Panc1 (cell line): ENCODE measurements at regions not wholly inside any gene's neighbourhood (a gene's known extent, or its start where the extent isn't known, plus 50 kb on each side); places are given as distances from the start of the nearest gene placed in this dataset.

ENCODE experiments used
- ATAC-seq: fragments of 200-7000 bp; cut with Tn5 transposase; 2 replicates; pipeline ENCODE4 v1.9.1; 2020; ENCODE audit warnings: mild to moderate bottlenecking, moderate library complexity
- BruUV-seq: library from RNA; stranded (reverse); fragments of 400-500 nt; replicated peaks from 2 replicates; lab custom pipeline; 2021; lab: Mats Ljungman, UMichigan
- CTCF ChIA-PET: fragments of 300-600 bp; sonication (Branson Sonifier 250); formaldehyde crosslinking; loops from one replicate; lab custom pipeline; 2022; ENCODE audit warnings: antibody characterized with exemption; lab: Charles Lee
- POLR2A ChIA-PET: fragments of 300-600 bp; sonication (Branson Sonifier 250); formaldehyde crosslinking; loops from one replicate; lab custom pipeline; 2022; ENCODE audit warnings: antibody characterized with exemption; lab: Charles Lee
- DNase-seq: peaks from one replicate; pipeline ENCODE4 v3.0.0-alpha.2; 2010; ENCODE audit warnings: low read depth, low spot score
- H3K27ac ChIP-seq: 2 replicates; pipeline ENCODE4 v1.5.1; 2011; ENCODE audit warnings: mild to moderate bottlenecking, low read length, inconsistent platforms
- H3K27me3 ChIP-seq: fragments of 200-500 bp; sonication (Bioruptor generic); 2 replicates; pipeline ENCODE4 v1.6.0; 2014; ENCODE audit warnings: low read length, inconsistent platforms; ENCODE audit not compliant: control insufficient read depth, insufficient read depth
- H3K36me3 ChIP-seq: fragments of 200-500 bp; sonication (Bioruptor generic); 2 replicates; pipeline ENCODE4 v1.5.1; 2014; ENCODE audit warnings: inconsistent platforms, mild to moderate bottlenecking, low read length, moderate library complexity; ENCODE audit not compliant: control insufficient read depth, insufficient read depth
- H3K4me1 ChIP-seq: 2 replicates; pipeline ENCODE4 v1.5.1; 2011; ENCODE audit warnings: inconsistent platforms, mild to moderate bottlenecking, low read length, moderate library complexity; ENCODE audit not compliant: control insufficient read depth, insufficient read depth
- H3K4me3 ChIP-seq, 2 experiments: 2 replicates each; pipeline ENCODE4 v1.5.1; 2011 to 2012; ENCODE audit warnings: low read depth in 2 of 2, low read length in 2 of 2, mild to moderate bottlenecking in 2 of 2, inconsistent platforms in 1 of 2, moderate library complexity in 1 of 2
- H3K9me3 ChIP-seq: fragments of 200-500 bp; sonication (Bioruptor generic); 2 replicates; pipeline ENCODE4 v1.5.1; 2014; ENCODE audit warnings: low read depth, mild to moderate bottlenecking, inconsistent platforms, low read length, moderate library complexity; ENCODE audit not compliant: control insufficient read depth, insufficient read depth
- POLR2AphosphoS5 ChIP-seq: IDR thresholded peaks from 2 replicates; pipeline ENCODE4 v1.6.1; 2012; ENCODE audit warnings: mild to moderate bottlenecking, low read depth, low read length, moderate library complexity
- SIN3A ChIP-seq: IDR thresholded peaks from 2 replicates; pipeline ENCODE4 v1.6.1; 2012; ENCODE audit warnings: low read depth, mild to moderate bottlenecking, low read length, moderate library complexity, borderline replicate concordance; ENCODE audit not compliant: insufficient read depth
- TCF7L2 ChIP-seq: IDR thresholded peaks from 2 replicates; pipeline ENCODE4 v1.6.1; 2011; ENCODE audit warnings: mild to moderate bottlenecking, low read depth, low read length, inconsistent platforms
- in situ Hi-C: cut with HindIII; loops from 2 replicates; pipeline ENCODE4 v1.10.0; 2016; ENCODE audit warnings: low sequenced_read_pairs, low pct_unique_long_range_greater_than_20kb
- intact Hi-C: fragments of 100-400 bp; cut with micrococcal nuclease; formaldehyde crosslinking; loops from one replicate; pipeline ENCODE4 v1.10.0; 2022; ENCODE audit not compliant: unreplicated experiment
- TF ChIP-seq, protein P1 (sequence below), 2 experiments: IDR thresholded peaks; 2 replicates each; pipeline ENCODE4 v1.6.1; 2011 to 2012; ENCODE audit warnings: low read depth in 2 of 2, control low read depth in 1 of 2, low read length in 1 of 2, mild to moderate bottlenecking in 1 of 2, moderate library complexity in 1 of 2; ENCODE audit not compliant: insufficient read depth in 1 of 2
- TF ChIP-seq, protein P2 (sequence below): fragments of 450-650 bp; IDR thresholded peaks from 2 replicates; pipeline ENCODE4 v1.5.1; 2017; ENCODE audit warnings: mild to moderate bottlenecking

DNA sequence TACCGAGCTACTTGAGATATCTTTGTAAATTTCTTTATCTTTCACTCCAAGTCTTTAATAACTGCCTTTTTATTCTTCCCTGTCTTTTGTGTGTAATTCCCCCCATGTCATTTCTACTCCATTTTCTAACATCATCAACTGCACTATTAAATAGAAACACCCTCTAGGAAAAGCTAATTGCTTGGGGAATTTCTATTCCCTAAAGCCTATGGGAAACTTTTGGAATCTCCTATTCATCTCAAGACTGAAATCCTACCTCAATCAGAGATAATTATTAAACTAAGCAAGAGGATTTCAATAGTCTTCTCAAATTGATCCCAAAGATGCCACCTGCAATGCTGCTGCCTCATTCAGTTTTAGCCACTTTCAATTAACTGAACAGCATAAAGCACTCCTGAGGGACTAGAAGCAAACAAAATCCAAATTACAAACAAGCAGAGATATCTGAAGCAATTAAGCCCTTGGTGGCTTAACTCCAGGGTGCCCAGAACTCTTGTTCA is 598.7 kb downstream of the IGSF11 start:
- Histone ChIP-seq H3K27me3 (no peaks in the 10 kb centered on the region), H3K4me1 (no peaks in the 10 kb centered on the region), H3K27ac (no peak overlapping the region), H3K4me3 (no peak overlapping the region), H3K36me3 (no peaks in the 10 kb centered on the region), H3K9me3 (no peaks in the 10 kb centered on the region)
- in situ Hi-C loops (no loop called here), intact Hi-C loops (no loop called here)
- TF ChIP-seq SIN3A (no peak), POLR2AphosphoS5 (no peak), TCF7L2 (no peak)
- TF ChIP-seq, protein P1, sequence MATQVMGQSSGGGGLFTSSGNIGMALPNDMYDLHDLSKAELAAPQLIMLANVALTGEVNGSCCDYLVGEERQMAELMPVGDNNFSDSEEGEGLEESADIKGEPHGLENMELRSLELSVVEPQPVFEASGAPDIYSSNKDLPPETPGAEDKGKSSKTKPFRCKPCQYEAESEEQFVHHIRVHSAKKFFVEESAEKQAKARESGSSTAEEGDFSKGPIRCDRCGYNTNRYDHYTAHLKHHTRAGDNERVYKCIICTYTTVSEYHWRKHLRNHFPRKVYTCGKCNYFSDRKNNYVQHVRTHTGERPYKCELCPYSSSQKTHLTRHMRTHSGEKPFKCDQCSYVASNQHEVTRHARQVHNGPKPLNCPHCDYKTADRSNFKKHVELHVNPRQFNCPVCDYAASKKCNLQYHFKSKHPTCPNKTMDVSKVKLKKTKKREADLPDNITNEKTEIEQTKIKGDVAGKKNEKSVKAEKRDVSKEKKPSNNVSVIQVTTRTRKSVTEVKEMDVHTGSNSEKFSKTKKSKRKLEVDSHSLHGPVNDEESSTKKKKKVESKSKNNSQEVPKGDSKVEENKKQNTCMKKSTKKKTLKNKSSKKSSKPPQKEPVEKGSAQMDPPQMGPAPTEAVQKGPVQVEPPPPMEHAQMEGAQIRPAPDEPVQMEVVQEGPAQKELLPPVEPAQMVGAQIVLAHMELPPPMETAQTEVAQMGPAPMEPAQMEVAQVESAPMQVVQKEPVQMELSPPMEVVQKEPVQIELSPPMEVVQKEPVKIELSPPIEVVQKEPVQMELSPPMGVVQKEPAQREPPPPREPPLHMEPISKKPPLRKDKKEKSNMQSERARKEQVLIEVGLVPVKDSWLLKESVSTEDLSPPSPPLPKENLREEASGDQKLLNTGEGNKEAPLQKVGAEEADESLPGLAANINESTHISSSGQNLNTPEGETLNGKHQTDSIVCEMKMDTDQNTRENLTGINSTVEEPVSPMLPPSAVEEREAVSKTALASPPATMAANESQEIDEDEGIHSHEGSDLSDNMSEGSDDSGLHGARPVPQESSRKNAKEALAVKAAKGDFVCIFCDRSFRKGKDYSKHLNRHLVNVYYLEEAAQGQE (IDR thresholded peaks at IDR 0.05; ENCODE audit: insufficient read depth in 1 of 2, low read depth in 2 of 2, low read length in 1 of 2): no peak
- TF ChIP-seq, protein P2, sequence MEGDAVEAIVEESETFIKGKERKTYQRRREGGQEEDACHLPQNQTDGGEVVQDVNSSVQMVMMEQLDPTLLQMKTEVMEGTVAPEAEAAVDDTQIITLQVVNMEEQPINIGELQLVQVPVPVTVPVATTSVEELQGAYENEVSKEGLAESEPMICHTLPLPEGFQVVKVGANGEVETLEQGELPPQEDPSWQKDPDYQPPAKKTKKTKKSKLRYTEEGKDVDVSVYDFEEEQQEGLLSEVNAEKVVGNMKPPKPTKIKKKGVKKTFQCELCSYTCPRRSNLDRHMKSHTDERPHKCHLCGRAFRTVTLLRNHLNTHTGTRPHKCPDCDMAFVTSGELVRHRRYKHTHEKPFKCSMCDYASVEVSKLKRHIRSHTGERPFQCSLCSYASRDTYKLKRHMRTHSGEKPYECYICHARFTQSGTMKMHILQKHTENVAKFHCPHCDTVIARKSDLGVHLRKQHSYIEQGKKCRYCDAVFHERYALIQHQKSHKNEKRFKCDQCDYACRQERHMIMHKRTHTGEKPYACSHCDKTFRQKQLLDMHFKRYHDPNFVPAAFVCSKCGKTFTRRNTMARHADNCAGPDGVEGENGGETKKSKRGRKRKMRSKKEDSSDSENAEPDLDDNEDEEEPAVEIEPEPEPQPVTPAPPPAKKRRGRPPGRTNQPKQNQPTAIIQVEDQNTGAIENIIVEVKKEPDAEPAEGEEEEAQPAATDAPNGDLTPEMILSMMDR: no peak
- ChIA-PET POLR2A (no interaction called here), CTCF (no interaction called here)
- no peak for DNase-seq
- no peak for ATAC-seq
- no TSS peak for BruUV-seq

GRCh38 chr3:118436697-118437262 is 597.9 kb downstream of the IGSF11 start:
- TF ChIP-seq TCF7L2 (no peak), SIN3A (no peak), POLR2AphosphoS5 (no peak)
- TF ChIP-seq, protein P1 (IDR thresholded peaks at IDR 0.05; ENCODE audit: insufficient read depth in 1 of 2, low read depth in 2 of 2, low read length in 1 of 2): no peak
- TF ChIP-seq, protein P2: no peak
- intact Hi-C loops: no loop called here
- no peaks in the 10 kb centered on the region for H3K9me3 ChIP-seq
- ChIA-PET POLR2A (no interaction called here), CTCF (no interaction called here)
- no peaks in the 10 kb centered on the region for H3K27me3 ChIP-seq
- no peaks in the 10 kb centered on the region for H3K36me3 ChIP-seq
- DNase-seq (no peak), ATAC-seq (no peak)
- no peak overlapping the region for H3K4me3 ChIP-seq
- BruUV-seq: no TSS peak
- no peak overlapping the region for H3K27ac ChIP-seq
- in situ Hi-C loops: no loop called here
- no peaks in the 10 kb centered on the region for H3K4me1 ChIP-seq
